ENCODE measurements at regions not wholly inside any gene's neighbourhood (a gene's known extent, or its start where the extent isn't known, plus 50 kb on each side); places are given as distances from the start of the nearest gene placed in this dataset.

- Histone ChIP-seq H3K27me3 (peaks cover 15% of the 10 kb centered on the region), H3K36me3 (no peaks in the 10 kb centered on the region), H3K27ac (no peak overlapping the region), H3K9me3 (no peaks in the 10 kb centered on the region), H3K4me3 (no peak overlapping the region), H3K4me1 (no peaks in the 10 kb centered on the region)
- in situ Hi-C loops (cut with MboI; ENCODE audit: low pct_ligation_motif_present in 1 of 4, low pct_unique_long_range_greater_than_20kb in 1 of 4, low sequenced_read_pairs in 3 of 4), result no loop called here
- no peak for TF ChIP-seq POLR2AphosphoS5 (IDR thresholded peaks at IDR 0.05)
- TF ChIP-seq EP300 (IDR thresholded peaks at IDR 0.05; ENCODE audit: low read depth), result no peak
- WGBS, 2 donors (ENCODE audit: low coverage in 1 of 2), result 28% methylated on average over 4 of the region's 4 CpGs; no CpG with 5 or more reads in 1 of the 2 donors
- no peak for DNase-seq
- intact Hi-C loops (cut with DNase I; ENCODE audit: low total_unique reads), result no loop called here
Measured at GRCh38 chr14:96660667-96661066, 136.5 kb upstream of the VRK1 start.

GRCh38 chr14:96661244-96661969 is 135.8 kb upstream of the VRK1 start:
- no peaks in the 10 kb centered on the region for H3K36me3 ChIP-seq
- DNase-seq, result no peak
- H3K27ac ChIP-seq, result no peak overlapping the region
- no peak overlapping the region for H3K4me3 ChIP-seq
- no peaks in the 10 kb centered on the region for H3K4me1 ChIP-seq
- TF ChIP-seq POLR2AphosphoS5 (IDR thresholded peaks at IDR 0.05) (no peak), POLR2A (IDR thresholded peaks at IDR 0.05) (no peak), CTCF (IDR thresholded peaks at IDR 0.05) (no peak), EP300 (IDR thresholded peaks at IDR 0.05; ENCODE audit: low read depth) (no peak)
- H3K9me3 ChIP-seq, result no peaks in the 10 kb centered on the region
- intact Hi-C loops (cut with DNase I; ENCODE audit: low total_unique reads), result no loop called here
- in situ Hi-C loops (cut with MboI; ENCODE audit: low pct_ligation_motif_present in 1 of 4, low pct_unique_long_range_greater_than_20kb in 1 of 4, low sequenced_read_pairs in 3 of 4), result no loop called here
- H3K27me3 ChIP-seq, result peaks cover 15% of the 10 kb centered on the region

- DNase-seq, result no peak
- Histone ChIP-seq H3K4me3 (no peak overlapping the region), H3K27me3 (peaks cover 15% of the 10 kb centered on the region), H3K9me3 (no peaks in the 10 kb centered on the region), H3K4me1 (no peaks in the 10 kb centered on the region), H3K36me3 (no peaks in the 10 kb centered on the region), H3K27ac (no peak overlapping the region)
- 90 to 100% methylated on average over 1 to 15 of the region's 15 CpGs for WGBS, 2 donors (ENCODE audit: low coverage in 1 of 2)
- TF ChIP-seq EP300 (IDR thresholded peaks at IDR 0.05; ENCODE audit: low read depth), result no peak
- no peak for TF ChIP-seq POLR2AphosphoS5 (IDR thresholded peaks at IDR 0.05)
- no peak for TF ChIP-seq CTCF (IDR thresholded peaks at IDR 0.05)
- TF ChIP-seq POLR2A (IDR thresholded peaks at IDR 0.05), result no peak
- in situ Hi-C loops (cut with MboI; ENCODE audit: low pct_ligation_motif_present in 1 of 4, low pct_unique_long_range_greater_than_20kb in 1 of 4, low sequenced_read_pairs in 3 of 4) (no loop called here), intact Hi-C loops (cut with DNase I; ENCODE audit: low total_unique reads) (no loop called here)
Measured at GRCh38 chr14:96662116-96662970, 134.8 kb upstream of the VRK1 start.

GRCh38 chr14:96663076-96663475 is 134.1 kb upstream of the VRK1 start:
- DNase-seq, result no peak
- no peaks in the 10 kb centered on the region for H3K4me1 ChIP-seq
- H3K36me3 ChIP-seq, result no peaks in the 10 kb centered on the region
- no peaks in the 10 kb centered on the region for H3K9me3 ChIP-seq
- 88 to 93% methylated on average over 8 to 19 of the region's 19 CpGs for WGBS, 2 donors (ENCODE audit: low coverage in 1 of 2)
- H3K27ac ChIP-seq, result no peak overlapping the region
- in situ Hi-C loops (cut with MboI; ENCODE audit: low pct_ligation_motif_present in 1 of 4, low pct_unique_long_range_greater_than_20kb in 1 of 4, low sequenced_read_pairs in 3 of 4), result no loop called here
- peaks cover 15% of the 10 kb centered on the region for H3K27me3 ChIP-seq
- intact Hi-C loops (cut with DNase I; ENCODE audit: low total_unique reads), result no loop called here
- H3K4me3 ChIP-seq, result no peak overlapping the region
- no peak for TF ChIP-seq POLR2A (IDR thresholded peaks at IDR 0.05)
- TF ChIP-seq EP300 (IDR thresholded peaks at IDR 0.05; ENCODE audit: low read depth), result no peak
- no peak for TF ChIP-seq CTCF (IDR thresholded peaks at IDR 0.05)
- no peak for TF ChIP-seq POLR2AphosphoS5 (IDR thresholded peaks at IDR 0.05)

All from transverse colon (tissue), 4 donors.